ENCODE measurements at regions not wholly inside any gene's neighbourhood (a gene's known extent, or its start where the extent isn't known, plus 50 kb on each side); places are given as distances from the start of the nearest gene placed in this dataset.

DNA sequence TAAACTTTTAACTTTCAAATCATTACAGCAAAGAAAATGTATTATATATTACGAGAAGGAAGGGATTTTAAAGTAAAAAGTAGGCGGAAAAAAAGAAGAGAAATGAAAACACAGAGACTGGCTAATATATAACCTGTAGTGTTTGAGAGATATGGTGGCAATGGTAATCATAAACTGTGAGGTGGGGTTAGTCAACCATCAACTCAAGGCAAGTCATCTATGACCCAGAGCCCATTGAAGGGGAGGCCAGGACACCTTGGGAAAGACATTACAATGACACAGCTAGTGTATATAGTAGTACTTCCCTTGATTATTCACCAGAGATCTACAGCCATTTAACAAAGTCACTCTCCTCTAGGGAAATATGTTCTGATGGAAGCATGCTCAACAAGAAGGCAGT is 423.9 kb upstream of the PITX2 start:
- H3K27ac ChIP-seq: no peak overlapping the region
- TF ChIP-seq, protein P1, sequence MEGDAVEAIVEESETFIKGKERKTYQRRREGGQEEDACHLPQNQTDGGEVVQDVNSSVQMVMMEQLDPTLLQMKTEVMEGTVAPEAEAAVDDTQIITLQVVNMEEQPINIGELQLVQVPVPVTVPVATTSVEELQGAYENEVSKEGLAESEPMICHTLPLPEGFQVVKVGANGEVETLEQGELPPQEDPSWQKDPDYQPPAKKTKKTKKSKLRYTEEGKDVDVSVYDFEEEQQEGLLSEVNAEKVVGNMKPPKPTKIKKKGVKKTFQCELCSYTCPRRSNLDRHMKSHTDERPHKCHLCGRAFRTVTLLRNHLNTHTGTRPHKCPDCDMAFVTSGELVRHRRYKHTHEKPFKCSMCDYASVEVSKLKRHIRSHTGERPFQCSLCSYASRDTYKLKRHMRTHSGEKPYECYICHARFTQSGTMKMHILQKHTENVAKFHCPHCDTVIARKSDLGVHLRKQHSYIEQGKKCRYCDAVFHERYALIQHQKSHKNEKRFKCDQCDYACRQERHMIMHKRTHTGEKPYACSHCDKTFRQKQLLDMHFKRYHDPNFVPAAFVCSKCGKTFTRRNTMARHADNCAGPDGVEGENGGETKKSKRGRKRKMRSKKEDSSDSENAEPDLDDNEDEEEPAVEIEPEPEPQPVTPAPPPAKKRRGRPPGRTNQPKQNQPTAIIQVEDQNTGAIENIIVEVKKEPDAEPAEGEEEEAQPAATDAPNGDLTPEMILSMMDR (IDR thresholded peaks at IDR 0.05): no peak
- no peak for TF ChIP-seq ZFX (IDR thresholded peaks at IDR 0.05; ENCODE audit: borderline replicate concordance)

DNA sequence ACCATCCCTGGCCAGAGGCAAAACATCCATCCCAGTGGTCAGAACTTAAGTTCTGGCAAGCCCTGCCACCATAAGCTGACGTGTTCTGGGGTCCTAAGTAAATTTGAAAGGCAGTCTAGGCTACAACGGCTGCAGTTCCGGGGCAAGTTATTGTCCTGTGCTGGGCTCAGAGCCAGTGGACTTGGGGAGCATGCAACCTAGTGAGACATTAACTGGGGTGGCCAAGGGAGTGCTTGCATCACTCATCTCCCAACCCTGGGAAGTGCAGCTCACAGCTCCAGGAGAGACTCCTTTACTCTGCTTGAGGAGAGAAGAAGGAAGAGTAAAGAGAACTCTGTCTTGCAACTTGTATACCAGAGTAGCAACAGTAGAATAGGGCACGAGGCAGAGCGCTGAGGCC is 425.4 kb upstream of the PITX2 start:
- no peak overlapping the region for H3K27ac ChIP-seq
- TF ChIP-seq ZFX (IDR thresholded peaks at IDR 0.05; ENCODE audit: borderline replicate concordance): no peak
- TF ChIP-seq, protein P1 (IDR thresholded peaks at IDR 0.05): no peak

DNA sequence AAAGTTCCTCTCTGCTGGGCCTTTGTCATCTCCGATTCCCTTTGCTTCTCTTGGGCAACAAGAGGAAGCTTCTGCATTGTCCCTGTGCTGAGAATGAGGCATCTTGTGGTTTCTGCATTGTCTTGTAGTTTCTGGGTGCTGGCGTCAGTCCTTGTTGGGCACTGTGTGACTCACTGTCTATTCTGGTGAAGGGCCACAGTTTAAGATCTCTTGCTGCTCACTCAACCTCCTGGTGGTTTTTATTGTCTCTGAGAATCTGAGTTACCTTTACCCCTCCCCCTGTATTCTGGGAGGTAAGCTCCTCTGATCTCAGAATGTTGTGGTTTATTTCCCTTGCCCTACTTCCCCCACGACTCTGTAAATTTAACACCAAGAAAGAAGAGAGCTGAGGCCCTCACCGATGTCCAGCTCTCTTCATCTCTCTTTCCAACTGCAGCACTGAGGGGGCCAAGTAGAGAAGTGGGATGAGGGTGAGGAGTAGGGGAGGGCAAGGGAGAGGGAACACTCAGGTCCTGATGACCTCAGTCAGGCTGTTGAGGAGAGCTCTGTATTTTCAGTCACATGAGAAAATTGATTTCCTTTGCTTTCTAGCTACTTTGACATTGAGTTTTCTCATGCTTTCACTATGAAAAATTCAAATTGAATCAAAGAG is 441.6 kb upstream of the PITX2 start:
- no peak overlapping the region for H3K27ac ChIP-seq
- no peak for TF ChIP-seq ZFX (IDR thresholded peaks at IDR 0.05; ENCODE audit: borderline replicate concordance)
- TF ChIP-seq, protein P1 (IDR thresholded peaks at IDR 0.05): no peak

DNA sequence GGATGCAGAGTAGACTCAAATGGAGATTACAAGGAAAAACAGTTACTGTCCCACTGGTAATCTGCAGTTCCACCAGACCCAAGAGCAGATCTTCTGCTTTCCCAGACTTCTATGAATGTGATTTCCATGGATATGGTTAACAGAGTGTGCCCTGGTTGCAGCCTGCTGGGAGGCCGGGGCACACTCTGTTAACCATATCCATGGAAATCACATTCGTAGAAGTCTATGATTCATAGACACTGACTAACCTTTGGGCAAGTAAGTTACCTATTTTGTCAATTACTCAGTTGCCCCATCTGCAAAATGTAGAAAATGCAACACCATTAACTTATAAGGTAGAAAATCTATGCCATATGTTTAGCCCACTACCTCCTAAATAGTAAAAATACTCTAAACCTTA is 443.1 kb upstream of the PITX2 start:
- H3K27ac ChIP-seq: no peak overlapping the region
- TF ChIP-seq, protein P1 (IDR thresholded peaks at IDR 0.05): no peak
- no peak for TF ChIP-seq ZFX (IDR thresholded peaks at IDR 0.05; ENCODE audit: borderline replicate concordance)

DNA sequence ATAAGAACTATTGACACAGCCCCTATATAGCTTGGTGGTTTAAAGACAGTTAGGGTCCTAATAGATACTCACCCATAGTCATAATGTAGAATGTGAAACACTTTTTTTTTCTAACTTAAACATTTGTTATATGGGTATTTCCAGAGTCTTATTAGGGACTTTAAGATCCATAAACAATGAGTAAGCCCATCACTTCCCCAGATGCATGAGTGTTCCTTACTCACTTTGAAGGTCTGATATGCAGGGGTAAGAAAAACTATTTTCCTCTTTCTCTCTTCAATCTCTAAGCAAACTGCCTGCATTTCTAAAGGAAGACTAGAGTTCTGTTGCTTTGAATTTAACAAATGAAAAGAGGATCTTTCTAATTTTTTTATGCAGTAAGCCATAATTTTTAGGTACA is 443.6 kb upstream of the PITX2 start:
- TF ChIP-seq, protein P1 (IDR thresholded peaks at IDR 0.05): no peak
- no peak for TF ChIP-seq ZFX (IDR thresholded peaks at IDR 0.05; ENCODE audit: borderline replicate concordance)
- no peak overlapping the region for H3K27ac ChIP-seq

DNA sequence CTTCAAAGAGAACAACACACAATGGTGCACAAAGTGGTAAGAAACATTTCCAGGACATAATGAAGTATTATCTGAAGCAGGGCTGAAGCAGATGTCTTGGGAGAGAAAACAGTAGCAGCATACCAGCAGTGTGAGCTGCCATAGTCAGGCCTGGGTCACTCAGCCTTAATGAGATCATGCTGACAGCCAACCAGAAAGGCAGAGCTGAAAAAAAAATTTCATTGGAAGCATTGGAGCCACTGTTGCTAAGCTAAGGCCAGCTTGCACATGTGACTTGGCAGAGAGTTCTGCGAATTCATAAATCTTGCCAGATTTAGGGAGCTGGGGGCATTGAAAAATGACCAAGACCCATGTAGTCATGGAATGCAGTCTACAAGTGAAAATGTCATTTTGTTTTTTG is 444.0 kb upstream of the PITX2 start:
- TF ChIP-seq, protein P1 (IDR thresholded peaks at IDR 0.05): no peak
- no peak for TF ChIP-seq ZFX (IDR thresholded peaks at IDR 0.05; ENCODE audit: borderline replicate concordance)
- H3K27ac ChIP-seq: no peak overlapping the region

DNA sequence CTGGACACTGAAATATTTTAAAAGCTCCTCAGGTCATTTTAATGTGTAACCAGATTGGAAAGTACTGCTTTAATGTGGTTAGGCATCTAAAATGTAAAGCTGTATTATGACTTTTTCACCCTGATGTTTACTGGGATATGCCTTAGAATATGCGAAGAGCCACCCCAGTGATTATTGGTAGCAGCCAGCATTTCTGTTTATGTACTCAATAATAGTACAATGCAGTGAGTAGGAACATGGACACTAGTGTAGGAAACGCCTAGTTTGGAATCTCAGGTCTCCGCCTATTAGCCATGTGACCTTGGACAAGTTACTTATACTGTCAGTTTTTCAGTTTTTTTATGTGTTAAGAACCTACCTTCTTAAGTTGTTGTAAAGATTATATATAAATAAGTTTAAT is 446.0 kb upstream of the PITX2 start:
- no peak overlapping the region for H3K27ac ChIP-seq
- TF ChIP-seq ZFX (IDR thresholded peaks at IDR 0.05; ENCODE audit: borderline replicate concordance): no peak
- TF ChIP-seq, protein P1 (IDR thresholded peaks at IDR 0.05): no peak
